ENCODE measurements at regions not wholly inside any gene's neighbourhood (a gene's known extent, or its start where the extent isn't known, plus 50 kb on each side); places are given as distances from the start of the nearest gene placed in this dataset.

DNA sequence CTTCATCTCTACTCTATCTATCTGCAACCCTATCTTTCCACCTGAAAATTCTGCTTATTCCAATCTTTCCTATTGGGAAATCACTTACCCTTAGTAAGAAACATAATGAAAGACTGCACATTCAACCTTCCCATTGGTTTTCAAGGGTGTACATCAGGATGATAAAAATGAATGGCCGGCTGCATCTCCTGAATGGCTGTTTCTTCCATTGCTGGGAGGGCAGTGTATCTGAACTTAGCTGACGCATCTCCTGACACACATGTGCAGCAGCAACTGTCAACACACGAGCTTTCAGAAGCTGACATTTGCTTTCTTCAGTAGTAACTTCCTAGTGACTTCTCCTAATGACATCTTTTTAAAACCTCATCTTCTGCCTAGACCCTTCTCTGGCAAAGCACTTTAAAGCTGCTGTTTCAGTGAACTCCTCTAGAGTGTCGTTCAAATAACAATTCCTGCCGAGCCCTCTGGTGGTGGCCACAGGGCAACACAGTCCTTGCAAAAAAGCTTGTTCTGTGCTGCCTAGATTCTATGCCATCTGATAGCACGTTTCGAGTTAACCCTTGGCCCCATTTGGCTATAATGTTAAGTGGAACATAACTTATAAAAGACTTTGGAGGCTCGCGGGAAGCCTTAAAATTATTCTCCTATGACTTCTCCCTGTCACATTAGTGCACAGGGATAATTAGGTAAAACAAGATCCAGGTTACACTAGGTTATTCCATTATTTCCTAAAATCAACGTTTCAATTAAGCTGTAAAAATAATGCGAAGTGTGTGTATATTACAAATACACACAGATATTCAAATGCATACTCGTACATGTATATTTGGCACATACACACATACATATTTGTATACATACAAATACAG lies 2340.7 kb downstream of the PCDH7 start:
- Mint-ChIP-seq H3K4me1 (no peaks in the 10 kb centered on the region), H3K4me3 (no peak overlapping the region), H3K27ac (no peak overlapping the region), H3K9me3 (ENCODE audit: low read depth) (no peaks in the 10 kb centered on the region), H3K27me3 (no peaks in the 10 kb centered on the region), H3K36me3 (ENCODE audit: low read depth) (no peaks in the 10 kb centered on the region)
- intact Hi-C loops (cut with DNase I, micrococcal nuclease) = no loop called here
- DNase-seq (peak; percentile 34), ATAC-seq (no peak)
- ChIA-PET CTCF (interaction anchor here (0.6 to 0.7 kb wide), 2 partner anchors 24 to 725 kb away, joined by 3 read pairs; no protein-coding TSS in a partner anchor), POLR2A (no interaction called here)

DNA sequence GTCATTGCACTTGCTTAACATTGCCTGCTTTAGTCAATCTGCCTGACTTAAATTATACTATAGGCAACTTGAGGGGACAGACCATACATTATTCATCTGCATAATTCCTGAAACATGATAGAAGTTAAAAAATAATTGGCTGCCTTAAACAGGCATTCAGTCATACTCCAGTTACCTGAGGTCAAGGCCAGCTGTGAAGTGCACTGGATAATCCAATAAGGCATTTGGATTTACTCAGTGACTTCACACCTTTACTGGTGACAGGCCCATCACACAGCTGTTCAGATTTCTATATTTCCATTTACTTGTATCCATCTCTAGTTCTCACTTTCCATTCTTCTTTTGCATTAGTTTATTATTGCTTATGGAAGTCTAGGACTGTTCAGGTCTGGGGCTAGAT lies 2341.6 kb downstream of the PCDH7 start:
- no peaks in the 10 kb centered on the region for H3K36me3 Mint-ChIP-seq (ENCODE audit: low read depth)
- H3K4me3 Mint-ChIP-seq = no peak overlapping the region
- no peaks in the 10 kb centered on the region for H3K9me3 Mint-ChIP-seq (ENCODE audit: low read depth)
- ChIA-PET POLR2A (no interaction called here), CTCF (interaction anchor here (0.7 kb wide), 1 partner anchor 11 kb away, joined by 3 read pairs; no protein-coding TSS in a partner anchor)
- no peaks in the 10 kb centered on the region for H3K4me1 Mint-ChIP-seq
- intact Hi-C loops (cut with DNase I, micrococcal nuclease) = no loop called here
- DNase-seq = no peak
- H3K27me3 Mint-ChIP-seq = no peaks in the 10 kb centered on the region
- no peak for ATAC-seq
- H3K27ac Mint-ChIP-seq = no peak overlapping the region

DNA sequence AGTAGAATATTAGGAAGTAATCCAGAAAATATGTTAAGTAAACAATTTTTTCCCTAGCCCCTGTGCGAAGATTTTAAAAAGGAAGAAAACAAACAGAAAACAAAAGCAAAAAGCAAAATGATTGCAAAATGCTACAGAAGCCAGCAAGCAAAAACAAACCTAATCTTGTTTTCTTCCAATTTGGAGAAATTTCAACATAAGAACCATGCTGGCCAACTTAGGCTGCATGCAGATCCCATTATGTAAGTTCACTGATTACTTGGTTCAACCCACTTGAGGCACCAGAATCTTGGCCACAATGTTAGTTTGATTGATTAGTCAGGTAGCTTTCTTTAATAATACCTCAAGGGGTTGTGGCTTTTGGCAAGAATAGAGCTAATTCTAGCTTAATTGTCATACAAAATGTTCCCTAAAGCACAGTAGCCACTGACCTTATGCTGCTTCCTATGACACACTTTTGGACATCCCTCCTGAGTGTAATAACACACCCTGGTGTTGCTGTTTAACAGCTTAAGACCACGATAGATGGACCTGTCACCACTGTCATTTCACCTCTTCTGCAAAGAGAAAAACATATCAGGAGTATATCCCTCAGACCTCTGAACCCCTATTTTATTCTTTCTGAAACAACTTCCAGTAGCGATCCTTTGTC lies 2342.1 kb downstream of the PCDH7 start:
- intact Hi-C loops (cut with DNase I, micrococcal nuclease) = no loop called here
- no peaks in the 10 kb centered on the region for H3K9me3 Mint-ChIP-seq (ENCODE audit: low read depth)
- no peak overlapping the region for H3K27ac Mint-ChIP-seq

DNA sequence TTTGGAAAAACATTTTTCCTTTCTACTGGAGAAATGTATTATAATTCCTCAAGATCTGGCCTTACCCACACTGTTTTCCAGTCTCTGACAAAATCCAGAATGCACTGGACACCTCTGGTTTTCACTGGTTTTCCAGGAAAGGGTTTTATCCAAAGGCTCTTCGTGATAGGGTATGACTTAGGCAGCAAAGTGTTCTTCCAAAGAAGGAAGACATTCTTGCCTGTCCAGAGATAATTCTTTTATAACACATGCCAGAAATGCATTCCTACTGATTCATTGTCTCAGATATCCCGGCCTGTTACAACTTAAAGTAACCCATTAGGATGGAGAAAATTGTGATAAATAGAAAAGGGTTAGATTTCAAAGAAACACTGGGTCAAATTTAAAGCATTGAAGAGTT lies 2343.1 kb downstream of the PCDH7 start:
- Mint-ChIP-seq H3K36me3 (ENCODE audit: low read depth) (no peaks in the 10 kb centered on the region), H3K4me3 (no peak overlapping the region), H3K27ac (no peak overlapping the region), H3K27me3 (no peaks in the 10 kb centered on the region), H3K4me1 (no peaks in the 10 kb centered on the region), H3K9me3 (ENCODE audit: low read depth) (no peaks in the 10 kb centered on the region)
- ChIA-PET CTCF (no interaction called here), POLR2A (no interaction called here)
- intact Hi-C loops (cut with DNase I, micrococcal nuclease) = no loop called here
- DNase-seq = no peak
- ATAC-seq = no peak

More for the DNA sequence above, 2342.1 kb downstream of the PCDH7 start:
- Mint-ChIP-seq H3K4me3 (no peak overlapping the region), H3K4me1 (no peaks in the 10 kb centered on the region), H3K27me3 (no peaks in the 10 kb centered on the region), H3K36me3 (ENCODE audit: low read depth) (no peaks in the 10 kb centered on the region)
- POLR2A ChIA-PET = no interaction called here
- no peak for DNase-seq
- ATAC-seq = no peak
- CTCF ChIA-PET = interaction anchor here (0.7 kb wide), 1 partner anchor 11 kb away, joined by 3 read pairs; no protein-coding TSS in a partner anchor

DNA sequence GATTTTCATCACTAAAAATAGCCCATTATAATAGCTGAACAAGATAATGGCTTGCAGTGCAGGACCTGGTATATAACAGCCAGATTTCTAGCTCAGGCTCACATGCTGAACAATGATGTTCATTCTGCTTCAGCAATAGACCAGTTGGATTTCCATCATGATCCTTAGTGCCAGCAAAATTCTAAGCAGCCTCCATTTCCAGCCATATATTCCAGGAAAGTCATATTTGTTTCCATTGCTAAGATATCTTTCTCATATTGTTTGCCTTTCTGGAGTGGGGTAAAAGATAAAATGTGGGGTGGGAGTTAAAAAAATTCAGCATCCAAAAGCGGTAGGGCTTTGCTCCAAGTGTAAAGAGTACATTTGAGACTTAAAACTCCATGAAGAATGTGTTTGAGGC lies 2344.1 kb downstream of the PCDH7 start:
- Mint-ChIP-seq H3K9me3 (ENCODE audit: low read depth) (peaks cover 4% of the 10 kb centered on the region), H3K27me3 (no peaks in the 10 kb centered on the region), H3K36me3 (ENCODE audit: low read depth) (no peaks in the 10 kb centered on the region), H3K27ac (no peak overlapping the region), H3K4me1 (no peaks in the 10 kb centered on the region), H3K4me3 (no peak overlapping the region)
- DNase-seq (no peak), ATAC-seq (no peak)
- intact Hi-C loops (cut with DNase I, micrococcal nuclease) = no loop called here
- POLR2A ChIA-PET = no interaction called here
- CTCF ChIA-PET = no interaction called here

DNA sequence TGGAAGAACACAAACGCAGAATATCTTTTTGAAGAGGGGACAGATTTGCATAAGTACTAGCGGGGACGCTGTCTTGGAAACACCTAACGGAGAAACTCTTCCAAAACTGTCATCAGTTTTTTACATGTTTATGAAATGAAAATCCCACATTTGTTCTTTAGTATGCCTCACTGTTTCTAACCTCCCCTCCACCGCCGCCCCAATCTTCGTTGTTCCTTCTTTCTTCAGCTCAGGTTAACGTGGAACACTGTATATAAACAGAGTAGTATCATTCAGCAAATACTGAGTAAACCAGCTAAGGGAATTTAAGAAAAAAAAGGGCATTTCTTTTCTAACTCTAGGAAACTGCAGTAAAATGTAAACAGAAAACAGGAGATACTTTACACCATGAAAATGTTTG lies 2345.6 kb downstream of the PCDH7 start:
- H3K36me3 Mint-ChIP-seq (ENCODE audit: low read depth) = no peaks in the 10 kb centered on the region
- intact Hi-C loops (cut with DNase I, micrococcal nuclease) = no loop called here

DNA sequence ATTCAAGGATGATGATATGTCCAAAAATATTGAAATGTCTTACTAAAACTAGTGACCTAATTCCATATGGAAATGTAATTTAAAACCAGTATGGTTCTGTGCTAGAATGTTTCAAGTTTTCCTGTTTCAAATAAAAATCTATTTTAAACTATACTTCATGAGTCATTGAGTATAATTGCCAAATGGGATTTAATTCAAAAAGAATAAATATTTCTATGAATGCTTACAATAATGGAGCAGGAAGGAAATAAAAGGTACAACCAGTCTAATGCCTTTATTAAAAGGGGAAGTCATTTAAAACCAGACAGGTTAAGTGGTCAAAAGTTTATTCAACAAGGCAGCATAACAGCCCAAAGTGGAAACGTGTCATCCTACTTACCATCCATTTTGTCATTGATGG lies 2347.1 kb downstream of the PCDH7 start:
- CTCF ChIA-PET = no interaction called here
- Mint-ChIP-seq H3K9me3 (ENCODE audit: low read depth) (peaks cover 9% of the 10 kb centered on the region), H3K27me3 (no peaks in the 10 kb centered on the region)

More for the DNA sequence above, 2345.6 kb downstream of the PCDH7 start:
- no peak for DNase-seq
- H3K4me1 Mint-ChIP-seq = no peaks in the 10 kb centered on the region
- H3K27me3 Mint-ChIP-seq = no peaks in the 10 kb centered on the region
- ChIA-PET POLR2A (no interaction called here), CTCF (interaction anchor here (0.6 kb wide), 1 partner anchor 34 kb away, joined by 3 read pairs; no protein-coding TSS in a partner anchor)
- no peak overlapping the region for H3K27ac Mint-ChIP-seq
- ATAC-seq = no peak
- no peak overlapping the region for H3K4me3 Mint-ChIP-seq
- H3K9me3 Mint-ChIP-seq (ENCODE audit: low read depth) = peaks cover 7% of the 10 kb centered on the region

DNA sequence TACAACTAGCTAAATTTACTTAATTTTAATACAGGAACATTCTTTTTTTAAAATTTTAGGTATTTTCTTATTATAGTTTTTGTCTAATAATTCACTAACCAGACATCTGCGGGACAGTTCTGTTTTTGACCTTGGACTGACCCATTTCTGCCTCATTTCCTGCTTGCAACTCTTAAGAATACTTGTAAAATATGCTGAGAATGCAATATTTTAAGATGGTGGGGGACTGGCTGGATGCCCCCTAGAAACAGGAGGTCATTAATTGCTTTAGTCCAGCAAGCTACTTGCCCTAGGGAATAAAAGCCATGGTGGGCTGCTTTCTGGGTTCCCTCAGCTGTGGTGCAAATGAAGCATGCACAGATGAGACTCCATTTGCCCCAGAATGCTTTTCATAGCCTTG lies 2348.4 kb downstream of the PCDH7 start:
- Mint-ChIP-seq H3K4me1 (no peaks in the 10 kb centered on the region), H3K36me3 (ENCODE audit: low read depth) (no peaks in the 10 kb centered on the region), H3K9me3 (ENCODE audit: low read depth) (peaks cover 11% of the 10 kb centered on the region), H3K27ac (no peak overlapping the region), H3K27me3 (no peaks in the 10 kb centered on the region), H3K4me3 (no peak overlapping the region)
- ChIA-PET CTCF (no interaction called here), POLR2A (no interaction called here)
- DNase-seq (no peak), ATAC-seq (no peak)
- intact Hi-C loops (cut with DNase I, micrococcal nuclease) = no loop called here

More for the DNA sequence above, 2347.1 kb downstream of the PCDH7 start:
- no peak overlapping the region for H3K4me3 Mint-ChIP-seq
- DNase-seq (no peak), ATAC-seq (no peak)
- POLR2A ChIA-PET = no interaction called here
- no peaks in the 10 kb centered on the region for H3K36me3 Mint-ChIP-seq (ENCODE audit: low read depth)
- H3K4me1 Mint-ChIP-seq = no peaks in the 10 kb centered on the region
- H3K27ac Mint-ChIP-seq = no peak overlapping the region
- intact Hi-C loops (cut with DNase I, micrococcal nuclease) = no loop called here

DNA sequence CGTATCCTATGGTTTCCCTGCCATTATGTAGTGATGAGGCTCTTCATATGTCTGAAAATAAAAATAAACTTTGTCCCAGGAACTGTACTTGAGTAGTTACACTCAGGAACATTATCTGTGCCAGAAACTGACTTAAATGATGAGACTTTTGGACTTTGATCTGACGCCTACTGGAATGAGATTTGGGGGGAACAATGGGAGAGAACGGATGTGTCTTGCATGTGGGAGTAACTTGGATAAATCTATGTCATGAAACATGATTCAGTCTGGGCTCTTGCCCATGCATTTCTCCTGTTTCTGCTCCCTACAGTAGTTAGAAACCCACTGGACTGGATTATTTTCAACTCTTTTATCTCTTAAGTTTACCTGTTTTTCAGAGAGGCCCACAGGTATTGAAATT lies 2351.4 kb downstream of the PCDH7 start:
- ATAC-seq (no peak), DNase-seq (no peak)
- peaks cover 11% of the 10 kb centered on the region for H3K9me3 Mint-ChIP-seq (ENCODE audit: low read depth)
- intact Hi-C loops (cut with DNase I, micrococcal nuclease) = no loop called here
- H3K27me3 Mint-ChIP-seq = no peaks in the 10 kb centered on the region
- no peak overlapping the region for H3K4me3 Mint-ChIP-seq
- H3K4me1 Mint-ChIP-seq = no peaks in the 10 kb centered on the region
- no peaks in the 10 kb centered on the region for H3K36me3 Mint-ChIP-seq (ENCODE audit: low read depth)
- H3K27ac Mint-ChIP-seq = no peak overlapping the region
- CTCF ChIA-PET = no interaction called here
- POLR2A ChIA-PET = no interaction called here

DNA sequence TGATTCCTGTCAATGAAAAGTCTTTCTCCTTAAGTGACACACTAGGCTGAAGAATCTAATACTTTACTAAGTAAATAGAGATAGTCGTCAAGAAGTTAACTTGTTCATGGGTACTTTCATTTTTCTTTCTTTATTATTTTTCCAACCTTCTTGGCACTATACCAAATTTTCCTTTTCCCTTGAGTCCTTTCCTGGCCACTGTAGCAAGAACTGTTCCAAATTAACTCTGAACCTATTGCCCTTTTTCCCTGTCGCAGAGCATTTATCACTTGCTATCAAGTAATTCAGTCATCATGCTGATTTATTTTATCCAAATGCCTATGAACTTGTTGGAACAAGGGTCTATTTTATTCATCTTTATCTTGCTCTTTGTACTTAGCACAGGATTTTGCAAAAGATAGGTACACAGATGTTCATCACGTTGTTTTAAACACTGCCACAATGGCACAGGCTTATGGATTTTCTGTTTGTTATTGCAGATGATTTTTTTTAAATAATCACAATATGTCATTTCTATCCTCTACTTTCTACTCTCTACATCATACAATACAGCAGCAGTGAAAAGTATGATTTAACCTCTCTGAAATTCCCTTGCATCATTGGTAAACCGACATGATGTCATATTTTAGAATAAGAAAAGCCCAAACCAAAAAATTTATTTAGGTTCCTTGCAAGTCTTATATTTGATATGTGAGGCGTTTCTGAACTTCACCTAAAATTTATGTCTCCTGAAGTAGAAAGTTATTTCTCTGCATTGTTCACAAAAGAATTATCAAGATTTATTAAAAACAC lies 2352.3 kb downstream of the PCDH7 start:
- ATAC-seq = no peak
- Mint-ChIP-seq H3K27ac (no peak overlapping the region), H3K36me3 (ENCODE audit: low read depth) (no peaks in the 10 kb centered on the region), H3K9me3 (ENCODE audit: low read depth) (peaks cover 11% of the 10 kb centered on the region), H3K4me3 (no peak overlapping the region), H3K4me1 (no peaks in the 10 kb centered on the region), H3K27me3 (no peaks in the 10 kb centered on the region)
- CTCF ChIA-PET = no interaction called here
- DNase-seq = no peak
- intact Hi-C loops (cut with DNase I, micrococcal nuclease) = no loop called here
- POLR2A ChIA-PET = no interaction called here

DNA sequence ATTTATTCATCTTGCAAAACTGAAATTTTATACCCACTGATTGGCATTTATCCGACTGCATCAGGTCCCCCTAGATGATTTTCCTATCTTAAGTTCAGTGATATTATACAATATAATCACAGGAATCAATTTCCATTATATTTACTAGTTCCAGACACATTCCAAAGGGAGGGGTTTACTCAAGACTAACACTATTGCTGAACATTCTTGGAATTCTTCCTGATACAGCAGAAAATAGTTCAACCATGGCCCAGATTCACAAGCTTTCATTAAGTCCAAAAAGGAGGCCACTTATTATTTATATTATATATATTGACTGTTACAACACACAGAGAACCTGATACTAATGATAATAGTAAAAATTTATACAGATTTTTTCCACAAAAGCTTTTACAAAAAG lies 2353.6 kb downstream of the PCDH7 start:
- Mint-ChIP-seq H3K27me3 (no peaks in the 10 kb centered on the region), H3K4me3 (no peak overlapping the region), H3K9me3 (ENCODE audit: low read depth) (peaks cover 11% of the 10 kb centered on the region), H3K36me3 (ENCODE audit: low read depth) (no peaks in the 10 kb centered on the region), H3K27ac (no peak overlapping the region), H3K4me1 (no peaks in the 10 kb centered on the region)
- ChIA-PET CTCF (no interaction called here), POLR2A (no interaction called here)
- ATAC-seq (no peak), DNase-seq (no peak)
- intact Hi-C loops (cut with DNase I, micrococcal nuclease) = no loop called here

DNA sequence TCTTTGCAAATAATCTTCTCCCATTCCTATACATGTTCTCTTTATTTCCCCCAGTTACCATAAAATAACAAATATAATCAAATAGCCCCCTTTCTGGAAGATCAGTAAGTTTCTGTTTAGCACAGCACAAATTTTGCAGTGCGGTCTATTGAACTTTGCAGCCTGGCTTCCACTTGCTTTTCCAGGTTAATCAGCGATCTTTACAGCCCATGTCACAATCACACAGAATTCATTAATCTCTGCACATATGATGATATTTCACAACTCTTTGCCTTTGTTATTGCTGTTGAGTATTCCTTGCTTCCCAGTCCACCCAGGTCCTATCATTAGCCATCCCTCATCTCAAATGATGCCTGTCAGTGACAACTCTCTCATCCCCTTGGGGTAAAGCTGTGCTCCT lies 2358.0 kb downstream of the PCDH7 start:
- peaks cover 4% of the 10 kb centered on the region for H3K9me3 Mint-ChIP-seq (ENCODE audit: low read depth)
- no peak overlapping the region for H3K27ac Mint-ChIP-seq
- CTCF ChIA-PET = no interaction called here
- H3K36me3 Mint-ChIP-seq (ENCODE audit: low read depth) = no peaks in the 10 kb centered on the region
- intact Hi-C loops (cut with DNase I, micrococcal nuclease) = no loop called here
- POLR2A ChIA-PET = no interaction called here
- no peak overlapping the region for H3K4me3 Mint-ChIP-seq
- no peaks in the 10 kb centered on the region for H3K4me1 Mint-ChIP-seq
- no peaks in the 10 kb centered on the region for H3K27me3 Mint-ChIP-seq
- ATAC-seq (no peak), DNase-seq (no peak)
